ENCODE measurements at regions not wholly inside any gene's neighbourhood (a gene's known extent, or its start where the extent isn't known, plus 50 kb on each side); places are given as distances from the start of the nearest gene placed in this dataset.

- no peak overlapping the region for H3K27ac ChIP-seq
- TF ChIP-seq CTCF (IDR thresholded peaks at IDR 0.05) (no peak), ZFX (IDR thresholded peaks at IDR 0.05; ENCODE audit: borderline replicate concordance) (no peak)
Observed at GRCh38 chr15:67968564-67968963, 85.6 kb upstream of the PIAS1 start.

- no peak for TF ChIP-seq ZFX (IDR thresholded peaks at IDR 0.05; ENCODE audit: borderline replicate concordance)
- no peak for TF ChIP-seq CTCF (IDR thresholded peaks at IDR 0.05)
- no peak overlapping the region for H3K27ac ChIP-seq
Observed at GRCh38 chr15:67968966-67969365, 85.1 kb upstream of the PIAS1 start.

GRCh38 chr15:67969892-67970291 is 84.2 kb upstream of the PIAS1 start:
- no peak overlapping the region for H3K27ac ChIP-seq
- TF ChIP-seq CTCF (IDR thresholded peaks at IDR 0.05) (no peak), ZFX (IDR thresholded peaks at IDR 0.05; ENCODE audit: borderline replicate concordance) (no peak)

GRCh38 chr15:67972377-67972776 is 81.7 kb upstream of the PIAS1 start:
- TF ChIP-seq CTCF (IDR thresholded peaks at IDR 0.05) (no peak), ZFX (IDR thresholded peaks at IDR 0.05; ENCODE audit: borderline replicate concordance) (no peak)

GRCh38 chr15:67973846-67974245 is 80.3 kb upstream of the PIAS1 start:
- no peak for TF ChIP-seq CTCF (IDR thresholded peaks at IDR 0.05)
- no peak for TF ChIP-seq ZFX (IDR thresholded peaks at IDR 0.05; ENCODE audit: borderline replicate concordance)
- no peak overlapping the region for H3K27ac ChIP-seq

More at GRCh38 chr15:67972377-67972776, 81.7 kb upstream of the PIAS1 start:
- H3K27ac ChIP-seq, result no peak overlapping the region

- H3K27ac ChIP-seq, result no peak overlapping the region
- TF ChIP-seq ZFX (IDR thresholded peaks at IDR 0.05; ENCODE audit: borderline replicate concordance), result no peak
- TF ChIP-seq CTCF (IDR thresholded peaks at IDR 0.05), result no peak
Observed at GRCh38 chr15:67976506-67977073, 77.5 kb upstream of the PIAS1 start.

GRCh38 chr15:67977414-67978089 is 76.6 kb upstream of the PIAS1 start:
- TF ChIP-seq ZFX (IDR thresholded peaks at IDR 0.05; ENCODE audit: borderline replicate concordance) (no peak), CTCF (IDR thresholded peaks at IDR 0.05) (no peak)
- no peak overlapping the region for H3K27ac ChIP-seq

Data from 22Rv1 (cell line).